Spleen (tissue), 7 donors: ENCODE measurements at regions not wholly inside any gene's neighbourhood (a gene's known extent, or its start where the extent isn't known, plus 50 kb on each side); places are given as distances from the start of the nearest gene placed in this dataset.

Experiments
- POLR2AphosphoS5 ChIP-seq, 3 donors: sonication (generic); formaldehyde crosslinking; IDR thresholded peaks; one replicate each; pipeline ENCODE4 v1.5.1; 2017; ENCODE audit warnings: antibody characterized with exemption in 3 of 3
- TF ChIP-seq, protein P1 (sequence below), 11 experiments: fragments of 200-600 bp in 7 of 11; fragments of 450-650 bp in 4 of 11; sonication (generic) in 4 of 11; IDR thresholded peaks in 8 of 11; conservative IDR thresholded peaks in 3 of 11; 1 replicate in 7 of 11; 2 replicates in 4 of 11; pipeline versions ENCODE4 v1.4.0 to v1.8.0; 2016 to 2021; ENCODE audit warnings: antibody characterized with exemption in 11 of 11, inconsistent platforms in 4 of 11, mild to moderate bottlenecking in 1 of 11
- donor health status: DM: no; HTN: no; CAD: no; lungs with moderate emphysema.
- donor health status: DM: no; HTN: no; CAD: no.
- donor health status: DM: no; HTN: no; CAD: no.

DNA sequence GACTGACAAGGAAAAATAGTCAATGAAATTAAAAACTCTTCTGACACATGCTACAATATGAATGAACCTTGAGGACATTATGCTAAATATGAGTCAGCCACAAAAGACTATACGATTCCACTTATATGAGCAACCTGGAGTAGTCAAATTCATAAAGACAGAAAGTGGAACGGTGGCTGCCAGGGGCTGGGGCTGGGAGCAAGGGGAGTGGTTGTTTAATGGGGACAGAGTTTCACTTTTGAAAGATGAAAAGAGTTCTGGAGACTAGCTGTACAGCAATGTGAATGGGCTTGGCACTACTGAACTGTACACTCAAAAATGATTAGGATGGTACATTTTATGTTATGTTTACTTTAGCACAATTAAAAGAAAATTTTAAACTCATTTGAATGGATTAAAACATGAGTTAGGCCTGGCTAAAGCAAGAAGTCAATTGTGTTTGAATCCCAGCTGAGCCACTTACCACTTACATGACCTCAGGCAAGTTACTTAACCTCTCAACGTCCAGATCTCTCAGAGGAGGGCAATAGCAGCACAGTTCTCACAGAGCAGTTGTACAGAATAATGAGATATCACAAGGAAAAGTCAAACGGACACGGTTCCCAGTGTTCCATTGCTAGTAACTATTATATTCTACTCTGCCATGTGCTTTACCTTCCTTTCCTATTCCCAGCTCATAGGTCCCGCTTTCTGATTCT lies 102.5 kb downstream of the SPTSSA start:
- TF ChIP-seq POLR2AphosphoS5 (IDR thresholded peaks at IDR 0.05), result no peak
- TF ChIP-seq, protein P1, sequence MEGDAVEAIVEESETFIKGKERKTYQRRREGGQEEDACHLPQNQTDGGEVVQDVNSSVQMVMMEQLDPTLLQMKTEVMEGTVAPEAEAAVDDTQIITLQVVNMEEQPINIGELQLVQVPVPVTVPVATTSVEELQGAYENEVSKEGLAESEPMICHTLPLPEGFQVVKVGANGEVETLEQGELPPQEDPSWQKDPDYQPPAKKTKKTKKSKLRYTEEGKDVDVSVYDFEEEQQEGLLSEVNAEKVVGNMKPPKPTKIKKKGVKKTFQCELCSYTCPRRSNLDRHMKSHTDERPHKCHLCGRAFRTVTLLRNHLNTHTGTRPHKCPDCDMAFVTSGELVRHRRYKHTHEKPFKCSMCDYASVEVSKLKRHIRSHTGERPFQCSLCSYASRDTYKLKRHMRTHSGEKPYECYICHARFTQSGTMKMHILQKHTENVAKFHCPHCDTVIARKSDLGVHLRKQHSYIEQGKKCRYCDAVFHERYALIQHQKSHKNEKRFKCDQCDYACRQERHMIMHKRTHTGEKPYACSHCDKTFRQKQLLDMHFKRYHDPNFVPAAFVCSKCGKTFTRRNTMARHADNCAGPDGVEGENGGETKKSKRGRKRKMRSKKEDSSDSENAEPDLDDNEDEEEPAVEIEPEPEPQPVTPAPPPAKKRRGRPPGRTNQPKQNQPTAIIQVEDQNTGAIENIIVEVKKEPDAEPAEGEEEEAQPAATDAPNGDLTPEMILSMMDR (IDR thresholded peaks at IDR 0.05 in 8 of 11, conservative IDR thresholded peaks at IDR 0.05 in 3 of 11), result no peak
